ENCODE measurements at regions not wholly inside any gene's neighbourhood (a gene's known extent, or its start where the extent isn't known, plus 50 kb on each side); places are given as distances from the start of the nearest gene placed in this dataset.

DNA sequence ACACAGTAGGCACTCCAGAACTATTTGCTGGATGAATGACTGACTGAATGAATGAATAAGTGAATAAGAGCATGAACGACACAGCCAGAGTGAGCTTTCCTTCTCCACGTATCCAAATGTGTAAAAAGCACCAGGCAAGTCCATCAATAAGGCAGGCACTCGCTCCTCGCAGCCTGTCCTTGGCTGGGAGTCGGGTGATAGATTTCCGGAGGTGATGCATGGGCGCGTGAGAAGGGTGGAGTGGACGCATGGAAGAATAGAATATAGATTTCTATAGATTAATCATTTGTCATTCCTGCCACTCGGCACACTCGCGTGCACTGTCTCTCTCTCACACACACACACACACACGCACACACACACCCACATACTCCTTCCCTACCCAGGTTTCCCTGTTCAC is 164.3 kb upstream of the ZC3H12A start:
- intact Hi-C loops (cut with micrococcal nuclease) = no loop called here
- peaks cover 0 to 25% (median 7%) of the 10 kb centered on the region in 4 experiments for H3K27me3 ChIP-seq (replicated peaks in 1 of 4; ENCODE audit: control extremely low read depth in 1 of 4, control insufficient read depth in 3 of 4, insufficient read depth in 4 of 4, low read length in 3 of 4)
- ATAC-seq (ENCODE audit: low read depth) (no peak), DNase-seq (no peak)
- no peak overlapping the region for H3K9ac ChIP-seq (ENCODE audit: low read length)
- no peaks in the 10 kb centered on the region for H4K20me1 ChIP-seq (ENCODE audit: control insufficient read depth, insufficient read depth, low read length, poor library complexity, severe bottlenecking)
- no peaks in the 10 kb centered on the region for H3K36me3 ChIP-seq (replicated peaks in 1 of 2; ENCODE audit: control extremely low read depth in 1 of 2, control insufficient read depth in 1 of 2, extremely low read depth in 1 of 2, insufficient read depth in 2 of 2, low read length in 1 of 2)
- Mint-ChIP-seq H3K27ac (no peak overlapping the region), H3K4me3 (no peak overlapping the region), H3K27me3 (peaks cover 45% of the 10 kb centered on the region), H3K4me1 (no peaks in the 10 kb centered on the region), H3K9me3 (ENCODE audit: insufficient read depth) (no peaks in the 10 kb centered on the region)
- WGBS (ENCODE audit: insufficient coverage) = 87% methylated on average over 7 of the region's 13 CpGs
- CTCF ChIA-PET = interaction anchor here (1.2 to 1.5 kb wide), 2 partner anchors 13 to 21 kb away, joined by 3 to 4 read pairs; no protein-coding TSS in a partner anchor
- no peak overlapping the region for H2AFZ ChIP-seq (ENCODE audit: insufficient read depth, low read depth, low read length, poor library complexity, severe bottlenecking)
- H3K27ac ChIP-seq (ENCODE audit: low read length in 2 of 2) = no peak overlapping the region
- no peak overlapping the region for H3K4me3 ChIP-seq (ENCODE audit: control extremely low read depth in 1 of 5, extremely low read depth in 1 of 5, insufficient read depth in 1 of 5, low read depth in 2 of 5, low read length in 4 of 5)
- no peaks in the 10 kb centered on the region for H3K9me3 ChIP-seq (ENCODE audit: control extremely low read depth in 1 of 3, control insufficient read depth in 2 of 3, insufficient read depth in 1 of 3, low read length in 2 of 3)
- POLR2A ChIA-PET = no interaction called here
- no peak for TF ChIP-seq EZH2 (IDR thresholded peaks at IDR 0.05; ENCODE audit: borderline replicate concordance, insufficient read depth, low read depth, low read length, poor library complexity, severe bottlenecking)
- TF ChIP-seq, protein P1, sequence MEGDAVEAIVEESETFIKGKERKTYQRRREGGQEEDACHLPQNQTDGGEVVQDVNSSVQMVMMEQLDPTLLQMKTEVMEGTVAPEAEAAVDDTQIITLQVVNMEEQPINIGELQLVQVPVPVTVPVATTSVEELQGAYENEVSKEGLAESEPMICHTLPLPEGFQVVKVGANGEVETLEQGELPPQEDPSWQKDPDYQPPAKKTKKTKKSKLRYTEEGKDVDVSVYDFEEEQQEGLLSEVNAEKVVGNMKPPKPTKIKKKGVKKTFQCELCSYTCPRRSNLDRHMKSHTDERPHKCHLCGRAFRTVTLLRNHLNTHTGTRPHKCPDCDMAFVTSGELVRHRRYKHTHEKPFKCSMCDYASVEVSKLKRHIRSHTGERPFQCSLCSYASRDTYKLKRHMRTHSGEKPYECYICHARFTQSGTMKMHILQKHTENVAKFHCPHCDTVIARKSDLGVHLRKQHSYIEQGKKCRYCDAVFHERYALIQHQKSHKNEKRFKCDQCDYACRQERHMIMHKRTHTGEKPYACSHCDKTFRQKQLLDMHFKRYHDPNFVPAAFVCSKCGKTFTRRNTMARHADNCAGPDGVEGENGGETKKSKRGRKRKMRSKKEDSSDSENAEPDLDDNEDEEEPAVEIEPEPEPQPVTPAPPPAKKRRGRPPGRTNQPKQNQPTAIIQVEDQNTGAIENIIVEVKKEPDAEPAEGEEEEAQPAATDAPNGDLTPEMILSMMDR (IDR thresholded peaks at IDR 0.05) = no peak
- H3K79me2 ChIP-seq (ENCODE audit: control insufficient read depth, insufficient read depth, low read length) = no peaks in the 10 kb centered on the region
- no peak overlapping the region for H3K4me2 ChIP-seq (replicated peaks; ENCODE audit: low read depth, low read length, poor library complexity, severe bottlenecking)
- H3K4me1 ChIP-seq (ENCODE audit: control insufficient read depth in 2 of 2, insufficient read depth in 2 of 2, low read length in 2 of 2) = no peaks in the 10 kb centered on the region

DNA sequence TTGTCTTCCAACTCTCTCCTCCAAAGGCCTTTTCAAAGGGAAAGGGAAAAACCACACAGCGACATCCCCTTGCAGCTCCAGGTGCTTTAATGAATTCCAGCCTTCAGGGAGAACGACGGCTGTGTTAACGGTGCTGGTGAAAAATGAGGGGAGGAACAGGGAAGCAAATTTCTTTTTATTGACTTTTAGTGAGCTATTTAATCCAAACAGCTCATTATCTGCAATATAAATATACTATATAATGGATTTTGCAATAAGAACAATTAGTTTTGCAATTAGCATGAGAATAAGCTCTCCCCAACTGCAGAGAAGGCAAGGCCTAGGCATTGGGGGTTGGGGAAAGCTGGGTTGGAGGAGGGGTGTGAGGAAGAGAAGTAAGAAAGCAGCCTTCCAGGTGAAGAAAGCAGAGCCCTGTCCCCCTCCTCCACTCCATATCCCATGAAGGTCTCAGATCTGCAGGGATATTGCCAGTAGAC is 159.0 kb upstream of the ZC3H12A start:
- peaks cover 0 to 5% (median 0%) of the 10 kb centered on the region in 3 donors for H3K9me3 ChIP-seq (ENCODE audit: control extremely low read depth in 1 of 3, control insufficient read depth in 2 of 3, insufficient read depth in 1 of 3, low read length in 2 of 3)
- no peak overlapping the region for H2AFZ ChIP-seq (ENCODE audit: insufficient read depth, low read depth, low read length, poor library complexity, severe bottlenecking)
- TF ChIP-seq, protein P1 (IDR thresholded peaks at IDR 0.05) = no peak
- no peak for TF ChIP-seq EZH2 (IDR thresholded peaks at IDR 0.05; ENCODE audit: borderline replicate concordance, insufficient read depth, low read depth, low read length, poor library complexity, severe bottlenecking)
- no peaks in the 10 kb centered on the region for H3K36me3 ChIP-seq (replicated peaks in 1 of 2; ENCODE audit: control extremely low read depth in 1 of 2, control insufficient read depth in 1 of 2, extremely low read depth in 1 of 2, insufficient read depth in 2 of 2, low read length in 1 of 2)
- peaks cover 14 to 15% of the 10 kb centered on the region in 2 donors for H3K4me1 ChIP-seq (ENCODE audit: control insufficient read depth in 2 of 2, insufficient read depth in 2 of 2, low read length in 2 of 2)
- peaks cover 0 to 65% (median 26%) of the 10 kb centered on the region in 4 experiments for H3K27me3 ChIP-seq (replicated peaks in 1 of 4; ENCODE audit: control extremely low read depth in 1 of 4, control insufficient read depth in 3 of 4, insufficient read depth in 4 of 4, low read length in 3 of 4)
- ChIA-PET CTCF (interaction anchor here (1.4 kb wide), 1 partner anchor 9 kb away, joined by 7 read pairs; no protein-coding TSS in a partner anchor), POLR2A (no interaction called here)
- Mint-ChIP-seq H3K27me3 (peaks cover 66% of the 10 kb centered on the region), H3K27ac (no peak overlapping the region), H3K4me1 (peaks cover 24% of the 10 kb centered on the region), H3K9me3 (ENCODE audit: insufficient read depth) (no peaks in the 10 kb centered on the region), H3K4me3 (no peak overlapping the region)
- H3K4me3 ChIP-seq (ENCODE audit: control extremely low read depth in 1 of 5, extremely low read depth in 1 of 5, insufficient read depth in 1 of 5, low read depth in 2 of 5, low read length in 4 of 5) = no peak overlapping the region
- no peaks in the 10 kb centered on the region for H4K20me1 ChIP-seq (ENCODE audit: control insufficient read depth, insufficient read depth, low read length, poor library complexity, severe bottlenecking)
- no peak overlapping the region for H3K4me2 ChIP-seq (replicated peaks; ENCODE audit: low read depth, low read length, poor library complexity, severe bottlenecking)
- ATAC-seq (ENCODE audit: low read depth) (no peak), DNase-seq (no peak)
- H3K9ac ChIP-seq (ENCODE audit: low read length) = no peak overlapping the region
- H3K79me2 ChIP-seq (ENCODE audit: control insufficient read depth, insufficient read depth, low read length) = no peaks in the 10 kb centered on the region
- no CpG with 5 or more reads among the region's 4 CpGs for WGBS (ENCODE audit: insufficient coverage)
- H3K27ac ChIP-seq (ENCODE audit: low read length in 2 of 2) = no peak overlapping the region
- intact Hi-C loops (cut with micrococcal nuclease) = no loop called here
